DOHH2 (cell line): ENCODE measurements at regions not wholly inside any gene's neighbourhood (a gene's known extent, or its start where the extent isn't known, plus 50 kb on each side); places are given as distances from the start of the nearest gene placed in this dataset.
"Not testable (repeated sequence)": the region's sequence is repeated elsewhere in the genome, so short reads cannot be mapped to it uniquely, and the experiment has no call there.

Experiments used
- H3F3A ChIP-seq: fragments of 200-600 bp; sonication (generic), shearing (Covaris generic); 2 replicates; pipeline ENCODE4 v1.6.0; 2016; ENCODE audit warnings: antibody characterized with exemption, mild to moderate bottlenecking; ENCODE audit not compliant: control insufficient read depth, insufficient read depth
- H3K27ac ChIP-seq: fragments of 200-600 bp; sonication (generic); 2 replicates; pipeline ENCODE4 v1.5.1; 2014; ENCODE audit warnings: low read depth, mild to moderate bottlenecking, low read length, moderate library complexity
- H3K27me3 ChIP-seq: fragments of 200-600 bp; sonication (generic); 2 replicates; pipeline ENCODE4 v1.6.1; 2014; ENCODE audit warnings: mild to moderate bottlenecking, low read length, mixed read lengths; ENCODE audit not compliant: control insufficient read depth
- H3K36me3 ChIP-seq: fragments of 200-600 bp; sonication (generic); 2 replicates; pipeline ENCODE4 v1.6.1; 2014; ENCODE audit warnings: mild to moderate bottlenecking, low read length, moderate library complexity, mixed read lengths; ENCODE audit not compliant: control insufficient read depth
- H3K4me1 ChIP-seq: fragments of 200-600 bp; sonication (generic); 2 replicates; pipeline ENCODE4 v1.6.1; 2014; ENCODE audit warnings: mild to moderate bottlenecking, low read length, mixed read lengths; ENCODE audit not compliant: control insufficient read depth
- H3K4me2 ChIP-seq: fragments of 200-600 bp; sonication (generic); 2 replicates; pipeline ENCODE4 v1.6.0; 2014; ENCODE audit warnings: mild to moderate bottlenecking, low read length, moderate library complexity
- H3K4me3 ChIP-seq: fragments of 200-600 bp; sonication (generic); 2 replicates; pipeline ENCODE4 v1.5.1; 2014; ENCODE audit warnings: mild to moderate bottlenecking, low read length, mixed read lengths
- H3K79me2 ChIP-seq: fragments of 200-600 bp; sonication (generic); 2 replicates; pipeline ENCODE4 v1.6.1; 2014; ENCODE audit warnings: mild to moderate bottlenecking, low read length, mixed read lengths; ENCODE audit not compliant: control insufficient read depth
- H3K9me2 ChIP-seq: fragments of 200-600 bp; sonication (generic); replicated peaks from 2 replicates; pipeline ENCODE4 v1.6.1; 2014; ENCODE audit warnings: mild to moderate bottlenecking, low read length, mixed read lengths; ENCODE audit not compliant: control insufficient read depth
- H3K9me3 ChIP-seq: fragments of 200-600 bp; sonication (generic); 2 replicates; pipeline ENCODE4 v1.6.1; 2014; ENCODE audit warnings: antibody characterized with exemption, low read length, mixed read lengths; ENCODE audit not compliant: control insufficient read depth, insufficient read depth
- H4K20me1 ChIP-seq: fragments of 200-600 bp; sonication (generic); 2 replicates; pipeline ENCODE4 v1.6.0; 2014; ENCODE audit warnings: low read depth, mild to moderate bottlenecking, antibody characterized with exemption, low read length, moderate library complexity; ENCODE audit not compliant: control insufficient read depth, insufficient read depth
- CTCF ChIP-seq: fragments of 200-600 bp; sonication (generic); IDR thresholded peaks from one replicate; pipeline ENCODE4 v1.5.1; 2014; ENCODE audit warnings: antibody characterized with exemption, mild to moderate bottlenecking, low read depth, low read length; ENCODE audit not compliant: poor library complexity, severe bottlenecking
- EZH2phosphoT487 ChIP-seq: fragments of 200-600 bp; sonication (generic); IDR thresholded peaks from 2 replicates; pipeline ENCODE4 v1.6.1; 2017; ENCODE audit warnings: borderline replicate concordance, mild to moderate bottlenecking, antibody characterized with exemption, low read length, moderate library complexity, mixed read lengths

DNA sequence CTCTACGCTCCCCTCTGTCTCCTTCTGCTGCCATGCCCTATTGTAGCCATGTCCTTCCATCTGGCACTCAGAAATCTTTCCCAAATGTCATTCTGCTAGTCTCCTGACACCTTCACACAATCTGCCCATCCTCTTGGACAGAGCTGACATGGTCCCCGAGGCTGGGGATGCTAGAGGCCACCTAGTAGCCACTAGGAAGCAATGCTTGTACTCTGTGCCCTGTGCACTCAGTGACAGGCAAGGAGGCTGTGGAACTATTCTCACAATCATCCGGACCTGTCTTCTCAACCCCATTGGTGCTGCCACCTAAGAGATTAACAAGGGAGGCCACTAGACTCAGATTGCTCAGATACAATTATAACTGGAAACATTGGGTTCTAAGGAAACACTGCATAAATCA, 112.6 kb upstream of the TMEM164 start:
- H3K4me2 ChIP-seq: 0 out of 2 replicates have a peak overlapping the region, but pooled peaks have one; percentile 57
- TF ChIP-seq CTCF: no peak
- TF ChIP-seq EZH2phosphoT487: no peak
- no peak overlapping the region for H3K4me3 ChIP-seq
- no peaks in the 10 kb centered on the region for H3K9me2 ChIP-seq
- H3K4me1 ChIP-seq: peaks cover 22% of the 10 kb centered on the region
- no peak overlapping the region for H3K27ac ChIP-seq
- H3F3A ChIP-seq: no peaks in the 10 kb centered on the region
- H3K27me3 ChIP-seq: no peaks in the 10 kb centered on the region
- H4K20me1 ChIP-seq: no peaks in the 10 kb centered on the region
- no peaks in the 10 kb centered on the region for H3K9me3 ChIP-seq
- no peaks in the 10 kb centered on the region for H3K36me3 ChIP-seq
- no peaks in the 10 kb centered on the region for H3K79me2 ChIP-seq

- H3K4me3 ChIP-seq: no peak overlapping the region
- H3K79me2 ChIP-seq: no peaks in the 10 kb centered on the region
- no peaks in the 10 kb centered on the region for H3F3A ChIP-seq
- H3K4me2 ChIP-seq: no peak overlapping the region
- H3K36me3 ChIP-seq: no peaks in the 10 kb centered on the region
- H3K4me1 ChIP-seq: peaks cover 22% of the 10 kb centered on the region
- no peaks in the 10 kb centered on the region for H4K20me1 ChIP-seq
- H3K27ac ChIP-seq: no peak overlapping the region
- H3K9me2 ChIP-seq: no peaks in the 10 kb centered on the region
- H3K27me3 ChIP-seq: no peaks in the 10 kb centered on the region
- TF ChIP-seq EZH2phosphoT487: no peak
- TF ChIP-seq CTCF: peak; percentile 64
- H3K9me3 ChIP-seq: no peaks in the 10 kb centered on the region
Observed at GRCh38 chrX:109890910-109891502, 111.9 kb upstream of the TMEM164 start.

- H3K79me2 ChIP-seq, H3K4me1 ChIP-seq, H3K27me3 ChIP-seq, H3K36me3 ChIP-seq, H3K27ac ChIP-seq, H3K9me2 ChIP-seq, H3K4me3 ChIP-seq, H3K9me3 ChIP-seq, H3F3A ChIP-seq, H4K20me1 ChIP-seq, H3K4me2 ChIP-seq: not testable (repeated sequence)
Observed at GRCh38 chrX:109896024-109896423, 106.9 kb upstream of the TMEM164 start.

- Histone ChIP-seq H3K9me2 (no peaks in the 10 kb centered on the region), H3K27ac (no peak overlapping the region), H3K4me1 (no peaks in the 10 kb centered on the region), H3K27me3 (no peaks in the 10 kb centered on the region), H3K79me2 (no peaks in the 10 kb centered on the region), H4K20me1 (no peaks in the 10 kb centered on the region), H3K4me2 (no peak overlapping the region), H3K4me3 (no peak overlapping the region), H3F3A (no peaks in the 10 kb centered on the region), H3K36me3 (no peaks in the 10 kb centered on the region), H3K9me3 (no peaks in the 10 kb centered on the region)
- TF ChIP-seq CTCF (no peak), EZH2phosphoT487 (no peak)
Observed at GRCh38 chrX:109902665-109903064, 100.2 kb upstream of the TMEM164 start.
